ENCODE measurements at regions not wholly inside any gene's neighbourhood (a gene's known extent, or its start where the extent isn't known, plus 50 kb on each side); places are given as distances from the start of the nearest gene placed in this dataset.

DNA sequence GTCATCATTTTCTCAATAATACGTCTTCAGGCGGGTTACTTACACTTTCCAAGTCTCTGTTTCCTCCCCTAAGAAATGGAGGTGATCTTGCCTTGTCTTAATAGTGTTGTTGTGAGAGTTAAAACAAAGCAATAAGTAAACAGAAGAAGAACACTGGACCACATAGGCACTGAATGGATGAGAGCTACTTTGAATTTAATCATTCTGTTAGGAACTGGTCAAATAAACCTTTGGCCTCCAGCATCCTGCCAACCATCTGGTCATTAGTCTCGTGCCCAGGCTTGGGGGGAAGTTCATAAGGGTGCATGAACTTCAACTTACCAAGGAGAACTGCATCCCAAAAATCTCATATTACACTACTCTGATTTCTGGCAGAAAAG, 109.4 kb upstream of the C7orf33 start:
- TF ChIP-seq ETV6 (conservative IDR thresholded peaks at IDR 0.05 in 1 of 2, IDR thresholded peaks at IDR 0.05 in 1 of 2; ENCODE audit: borderline replicate concordance in 1 of 2, low read depth in 1 of 2): no peak
- TF ChIP-seq REST (IDR thresholded peaks at IDR 0.05; ENCODE audit: low read depth, low read length): no peak
- TF ChIP-seq, protein P1, sequence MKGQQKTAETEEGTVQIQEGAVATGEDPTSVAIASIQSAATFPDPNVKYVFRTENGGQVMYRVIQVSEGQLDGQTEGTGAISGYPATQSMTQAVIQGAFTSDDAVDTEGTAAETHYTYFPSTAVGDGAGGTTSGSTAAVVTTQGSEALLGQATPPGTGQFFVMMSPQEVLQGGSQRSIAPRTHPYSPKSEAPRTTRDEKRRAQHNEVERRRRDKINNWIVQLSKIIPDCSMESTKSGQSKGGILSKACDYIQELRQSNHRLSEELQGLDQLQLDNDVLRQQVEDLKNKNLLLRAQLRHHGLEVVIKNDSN (IDR thresholded peaks at IDR 0.05; ENCODE audit: borderline replicate concordance, extremely low read length, insufficient read depth, low read depth, low read length): no peak
- no peak for TF ChIP-seq POLR2A (IDR thresholded peaks at IDR 0.05; ENCODE audit: low read depth, low read length)
- TF ChIP-seq POLR2AphosphoS5 (IDR thresholded peaks at IDR 0.05; ENCODE audit: low read length): no peak
- TF ChIP-seq ZNF207 (IDR thresholded peaks at IDR 0.05; ENCODE audit: borderline replicate concordance): no peak
- TF ChIP-seq JUNB (IDR thresholded peaks at IDR 0.05): no peak
- no peak for TF ChIP-seq SMC3 (IDR thresholded peaks at IDR 0.05; ENCODE audit: borderline replicate concordance, low read length)
- no peak for TF ChIP-seq SP1 (IDR thresholded peaks at IDR 0.05; ENCODE audit: low read depth, low read length)
- TF ChIP-seq, protein P2, sequence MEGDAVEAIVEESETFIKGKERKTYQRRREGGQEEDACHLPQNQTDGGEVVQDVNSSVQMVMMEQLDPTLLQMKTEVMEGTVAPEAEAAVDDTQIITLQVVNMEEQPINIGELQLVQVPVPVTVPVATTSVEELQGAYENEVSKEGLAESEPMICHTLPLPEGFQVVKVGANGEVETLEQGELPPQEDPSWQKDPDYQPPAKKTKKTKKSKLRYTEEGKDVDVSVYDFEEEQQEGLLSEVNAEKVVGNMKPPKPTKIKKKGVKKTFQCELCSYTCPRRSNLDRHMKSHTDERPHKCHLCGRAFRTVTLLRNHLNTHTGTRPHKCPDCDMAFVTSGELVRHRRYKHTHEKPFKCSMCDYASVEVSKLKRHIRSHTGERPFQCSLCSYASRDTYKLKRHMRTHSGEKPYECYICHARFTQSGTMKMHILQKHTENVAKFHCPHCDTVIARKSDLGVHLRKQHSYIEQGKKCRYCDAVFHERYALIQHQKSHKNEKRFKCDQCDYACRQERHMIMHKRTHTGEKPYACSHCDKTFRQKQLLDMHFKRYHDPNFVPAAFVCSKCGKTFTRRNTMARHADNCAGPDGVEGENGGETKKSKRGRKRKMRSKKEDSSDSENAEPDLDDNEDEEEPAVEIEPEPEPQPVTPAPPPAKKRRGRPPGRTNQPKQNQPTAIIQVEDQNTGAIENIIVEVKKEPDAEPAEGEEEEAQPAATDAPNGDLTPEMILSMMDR (IDR thresholded peaks at IDR 0.05 in 2 of 3, conservative IDR thresholded peaks at IDR 0.05 in 1 of 3; ENCODE audit: control insufficient read depth in 2 of 3, extremely low read depth in 1 of 3, insufficient read depth in 1 of 3, low read depth in 3 of 3, low read length in 3 of 3): no peak
- TF ChIP-seq DPF2 (IDR thresholded peaks at IDR 0.05): no peak

Measured in GM12878 (cell line).